Renal cortical epithelial cell (primary cell): ENCODE measurements at regions not wholly inside any gene's neighbourhood (a gene's known extent, or its start where the extent isn't known, plus 50 kb on each side); places are given as distances from the start of the nearest gene placed in this dataset.

ENCODE experiments used
- DNase-seq: peaks from one replicate; pipeline ENCODE4 v3.0.0-alpha.2; 2011; ENCODE audit warnings: low read depth

GRCh38 chr5:89471115-89471514 is 588.1 kb upstream of the MEF2C start:
- no peak for DNase-seq

- DNase-seq = no peak
These were observed 587.7 kb upstream of the MEF2C start for GRCh38 chr5:89470658-89471057.

- DNase-seq = no peak
These were observed 575.3 kb upstream of the MEF2C start for GRCh38 chr5:89458332-89458656.

GRCh38 chr5:89457411-89458331 is 574.7 kb upstream of the MEF2C start:
- DNase-seq = peak; percentile 91

GRCh38 chr5:89452081-89452480 is 569.1 kb upstream of the MEF2C start:
- no peak for DNase-seq

GRCh38 chr5:89451263-89451662 is 568.3 kb upstream of the MEF2C start:
- no peak for DNase-seq

- no peak for DNase-seq
These were observed 567.2 kb upstream of the MEF2C start for GRCh38 chr5:89450149-89450538.

GRCh38 chr5:89449392-89450148 is 566.6 kb upstream of the MEF2C start:
- no peak for DNase-seq

GRCh38 chr5:89447027-89447426 is 564.0 kb upstream of the MEF2C start:
- no peak for DNase-seq

- DNase-seq = no peak
These were observed 562.2 kb upstream of the MEF2C start for GRCh38 chr5:89445106-89445745.

GRCh38 chr5:89444088-89444487 is 561.1 kb upstream of the MEF2C start:
- DNase-seq = no peak

- no peak for DNase-seq
These were observed 560.5 kb upstream of the MEF2C start for GRCh38 chr5:89443508-89443907.

- no peak for DNase-seq
These were observed 559.0 kb upstream of the MEF2C start for GRCh38 chr5:89441965-89442364.

GRCh38 chr5:89440670-89441069 is 557.7 kb upstream of the MEF2C start:
- no peak for DNase-seq

- DNase-seq = peak; percentile 76
These were observed 554.8 kb upstream of the MEF2C start for GRCh38 chr5:89437450-89438435.

- DNase-seq = no peak
These were observed 553.5 kb upstream of the MEF2C start for GRCh38 chr5:89436464-89436863.

- no peak for DNase-seq
These were observed 552.4 kb upstream of the MEF2C start for GRCh38 chr5:89435347-89435746.

GRCh38 chr5:89428624-89429023 is 545.6 kb upstream of the MEF2C start:
- DNase-seq = no peak

- DNase-seq = no peak
These were observed 542.1 kb upstream of the MEF2C start for GRCh38 chr5:89425062-89425461.

- DNase-seq = peak; percentile 86
These were observed 538.1 kb upstream of the MEF2C start for GRCh38 chr5:89421035-89421434.

GRCh38 chr5:89418407-89419085 is 535.6 kb upstream of the MEF2C start:
- DNase-seq = peak; percentile 20
